Right renal cortex interstitium (tissue), 3 donors: ENCODE measurements at regions not wholly inside any gene's neighbourhood (a gene's known extent, or its start where the extent isn't known, plus 50 kb on each side); places are given as distances from the start of the nearest gene placed in this dataset.

Source experiments
- DNase-seq, 3 donors: peaks; one replicate each; pipeline ENCODE4 v3.0.0-alpha.2; 2013; ENCODE audit warnings: low read depth in 3 of 3, low spot score in 2 of 3

DNA sequence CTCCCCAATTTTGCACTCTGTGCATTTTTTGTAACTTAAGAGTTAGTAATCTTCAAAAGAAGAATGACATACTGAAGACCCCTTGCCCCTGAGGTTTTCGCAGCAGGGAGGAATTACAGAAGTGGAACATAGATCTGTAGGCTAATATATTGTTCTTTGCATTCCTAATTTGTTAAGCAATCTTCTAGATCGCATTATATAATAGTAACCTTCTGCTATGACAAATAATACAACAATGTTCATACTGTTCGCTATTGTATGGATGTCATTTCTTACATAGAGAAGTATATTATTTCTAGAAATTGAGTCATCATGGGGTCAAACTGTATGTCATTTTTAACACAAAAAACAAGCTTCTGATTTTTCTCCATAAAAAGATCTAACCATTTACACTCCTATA, 95.8 kb upstream of the TGFBR2 start:
- no peak for DNase-seq

DNA sequence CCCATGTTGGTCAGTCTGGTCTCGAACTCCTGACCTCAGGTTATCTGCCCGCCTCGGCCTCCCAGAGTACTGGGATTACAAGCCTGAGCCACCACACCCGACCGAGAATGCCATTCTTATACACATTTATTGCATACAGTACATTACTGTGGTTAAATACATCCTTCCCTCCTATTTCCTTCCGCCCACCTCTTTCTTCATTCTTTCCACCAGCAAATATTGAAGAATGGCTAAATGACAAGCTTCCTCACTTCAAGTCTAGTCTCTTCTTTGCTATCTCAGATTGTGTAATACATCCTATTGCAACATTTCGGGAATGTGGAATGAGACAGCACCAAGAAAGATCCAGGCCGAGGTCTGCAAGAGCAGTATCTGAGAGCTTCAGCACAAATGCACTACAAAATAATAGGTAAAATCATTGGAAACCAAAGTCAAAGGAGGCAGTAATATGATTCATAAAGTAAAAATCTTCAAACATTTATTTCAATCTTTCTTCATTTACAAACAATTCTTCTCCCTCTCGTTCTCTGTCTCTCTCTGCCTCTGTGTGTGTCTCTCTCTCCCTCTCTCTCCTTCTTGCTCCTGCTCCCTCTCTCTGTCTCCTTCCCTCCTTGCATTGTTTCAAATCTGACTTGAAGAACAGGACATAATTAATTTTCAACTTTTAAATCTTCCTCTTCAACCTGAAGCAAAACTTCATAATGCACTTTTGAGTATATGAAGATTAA, 94.7 kb upstream of the TGFBR2 start:
- no peak for DNase-seq

GRCh38 chr3:30512576-30512975, 93.8 kb upstream of the TGFBR2 start:
- DNase-seq = no peak

GRCh38 chr3:30513374-30514152, 92.8 kb upstream of the TGFBR2 start:
- DNase-seq = no peak

DNA sequence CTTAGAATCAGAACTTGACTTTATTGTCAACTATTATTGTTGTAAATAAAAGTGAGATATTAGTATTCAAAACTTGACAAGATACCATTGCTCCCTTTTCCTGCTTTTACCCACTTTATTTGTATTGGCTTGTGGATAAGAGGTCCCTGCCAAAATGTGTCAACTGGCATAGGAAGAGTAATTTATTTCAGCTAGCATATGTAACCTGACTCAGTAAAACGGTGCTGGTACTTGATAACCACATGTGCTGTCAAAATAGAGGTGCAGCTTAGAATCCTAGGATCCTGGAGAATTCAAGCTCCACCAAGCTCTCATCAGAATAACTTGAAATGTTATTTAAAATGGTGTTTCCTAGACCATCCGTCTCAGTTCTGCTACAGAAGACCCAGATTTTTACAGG, 90.2 kb upstream of the TGFBR2 start:
- DNase-seq = no peak

- no peak for DNase-seq
Observed at GRCh38 chr3:30518181-30518864, 88.1 kb upstream of the TGFBR2 start.

GRCh38 chr3:30518872-30519271, 87.5 kb upstream of the TGFBR2 start:
- DNase-seq = no peak

GRCh38 chr3:30520699-30521098, 85.7 kb upstream of the TGFBR2 start:
- no peak for DNase-seq

- no peak for DNase-seq
Observed at GRCh38 chr3:30521156-30521715, 85.2 kb upstream of the TGFBR2 start.

GRCh38 chr3:30522476-30522875, 83.9 kb upstream of the TGFBR2 start:
- DNase-seq = no peak

DNA sequence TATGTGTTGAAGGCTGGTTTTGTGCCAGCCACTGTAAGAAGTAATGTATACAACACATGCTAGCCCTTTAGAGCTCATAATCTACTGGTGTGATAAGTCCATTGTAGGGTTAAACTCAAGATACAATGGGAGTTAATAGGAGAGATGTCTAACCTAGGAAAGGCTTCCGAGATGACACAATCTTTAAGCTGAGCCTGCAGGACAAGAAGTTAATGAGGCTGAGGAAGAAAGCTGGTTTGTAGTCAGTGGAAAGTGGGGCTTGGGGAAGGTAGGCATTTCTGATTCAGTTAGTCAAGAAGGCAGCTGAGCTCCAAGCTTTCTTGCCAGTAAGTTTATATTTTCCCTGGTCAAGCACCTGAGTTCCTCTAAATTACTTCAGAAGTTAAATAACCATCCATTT, 83.0 kb upstream of the TGFBR2 start:
- DNase-seq = no peak

DNA sequence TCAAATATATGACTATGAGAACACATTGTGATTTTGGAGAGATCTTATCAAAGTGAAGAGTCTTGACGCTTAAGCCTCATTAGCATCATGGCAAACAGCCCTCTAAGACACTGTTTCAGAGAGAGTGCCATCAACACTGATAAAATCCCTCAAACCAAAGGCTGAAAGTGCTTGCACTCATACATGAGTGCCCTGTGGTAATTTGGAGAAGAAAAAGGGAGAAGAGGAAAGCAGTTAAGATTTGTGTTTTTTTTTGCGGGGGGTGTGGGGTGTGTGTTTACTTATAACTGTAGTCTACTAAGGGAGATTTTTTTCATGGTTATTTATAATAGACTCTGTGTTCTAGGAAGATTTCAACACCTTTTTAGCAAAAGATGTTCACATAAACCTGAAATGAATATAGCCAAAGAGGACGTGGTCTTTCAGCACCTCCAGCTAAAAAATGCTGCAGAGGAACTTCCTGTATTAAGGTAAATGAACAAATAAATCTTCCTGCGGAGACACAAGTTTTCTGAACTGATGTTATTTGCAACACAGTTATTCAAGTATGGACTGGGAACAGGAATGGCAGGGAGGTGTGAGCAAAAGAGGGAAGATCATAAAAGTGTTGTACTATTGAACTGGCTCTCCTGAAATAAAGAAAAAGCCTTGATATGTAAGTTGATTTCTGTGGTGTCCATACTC, 81.9 kb upstream of the TGFBR2 start:
- no peak for DNase-seq

- no peak for DNase-seq
Observed at GRCh38 chr3:30526031-30526430, 80.4 kb upstream of the TGFBR2 start.

GRCh38 chr3:30527186-30527585, 79.2 kb upstream of the TGFBR2 start:
- no peak for DNase-seq

- no peak for DNase-seq
Observed at GRCh38 chr3:30527720-30528119, 78.7 kb upstream of the TGFBR2 start.

DNA sequence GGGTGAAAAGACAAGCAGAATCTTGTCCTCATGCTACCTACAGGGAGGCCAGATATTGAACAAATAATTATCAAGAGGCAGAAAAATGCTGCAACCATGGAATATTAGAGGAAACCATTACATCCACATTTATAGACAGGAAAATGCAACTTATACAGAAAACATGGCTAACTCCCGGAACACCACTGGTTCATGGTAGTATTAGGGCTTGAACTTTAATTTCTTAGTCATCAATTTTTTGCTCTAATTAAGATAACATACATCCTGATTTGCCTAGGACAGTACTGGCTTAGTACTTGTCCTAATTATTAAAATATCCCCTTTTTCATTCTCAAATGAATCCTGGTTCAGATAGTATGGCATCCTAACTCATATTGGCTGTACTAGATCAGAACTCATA, 76.3 kb upstream of the TGFBR2 start:
- no peak for DNase-seq

DNA sequence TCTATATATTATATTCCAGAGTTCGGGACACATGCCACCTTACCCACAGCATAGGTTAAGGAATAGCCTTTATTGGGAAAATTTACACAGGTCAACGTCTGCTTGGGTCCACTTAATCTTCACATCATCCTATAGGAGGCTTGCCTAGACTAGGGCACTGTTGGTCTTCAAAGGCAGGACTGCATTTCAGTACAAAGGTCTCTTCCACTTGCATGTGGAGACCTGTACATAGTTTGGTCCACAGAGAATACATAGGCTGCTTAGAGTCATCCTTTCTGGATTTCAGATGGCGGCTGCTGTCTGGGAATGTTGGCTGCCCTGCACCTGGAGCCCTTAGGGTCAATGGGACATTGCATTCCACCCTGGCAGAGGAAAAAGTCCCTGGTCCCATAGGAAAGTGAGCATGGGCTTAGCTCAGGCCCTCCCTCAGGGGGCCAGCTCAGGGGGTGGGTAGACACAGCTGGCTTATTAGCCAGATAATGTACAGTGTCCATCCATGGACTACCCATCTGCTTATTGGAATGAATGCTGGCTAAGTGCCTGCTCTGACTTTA, 75.3 kb upstream of the TGFBR2 start:
- no peak for DNase-seq

- DNase-seq = no peak
Observed at GRCh38 chr3:30535525-30535924, 70.9 kb upstream of the TGFBR2 start.

DNA sequence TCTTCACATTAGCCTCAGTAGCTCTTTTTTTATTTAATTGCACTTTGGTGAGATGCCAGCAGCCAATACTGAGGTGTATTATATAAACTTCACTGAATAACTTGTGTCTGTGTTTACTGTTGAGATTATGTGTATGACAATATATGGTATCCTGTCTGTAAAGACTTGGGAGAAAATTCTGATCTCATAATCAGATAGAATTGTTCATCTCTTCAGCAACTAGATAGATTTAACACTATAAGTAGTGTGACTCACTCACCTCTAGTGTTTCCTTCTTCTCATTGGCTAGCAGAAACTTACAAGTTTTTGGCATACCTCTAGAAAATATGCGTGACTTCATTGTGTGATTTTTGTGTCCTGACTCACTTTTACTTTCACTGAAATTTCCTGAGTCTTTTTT, 67.6 kb upstream of the TGFBR2 start:
- DNase-seq = no peak

DNA sequence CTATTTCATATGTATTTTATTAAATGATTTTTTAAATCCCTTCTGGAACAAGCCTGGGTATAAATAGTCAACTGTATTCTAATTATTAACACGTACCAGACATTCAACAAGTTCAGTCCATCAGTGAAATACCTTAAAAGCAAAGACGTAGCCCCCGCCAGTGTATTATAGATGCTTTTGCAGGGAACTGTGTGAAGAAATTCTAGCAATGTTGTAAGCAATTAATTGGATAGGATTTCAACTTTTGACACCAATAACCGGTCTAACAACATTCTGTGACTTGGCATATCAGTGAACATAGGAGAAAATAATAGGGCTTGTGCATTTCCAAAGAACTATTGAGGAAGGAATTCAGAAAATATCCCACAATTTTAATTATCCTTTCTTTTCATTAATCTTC, 67.2 kb upstream of the TGFBR2 start:
- DNase-seq = peak in 1 of 3 donors; percentile 29

- no peak for DNase-seq
Observed at GRCh38 chr3:30539772-30540171, 66.6 kb upstream of the TGFBR2 start.
